Progenitor cell of endocrine pancreas (in vitro differentiated cells): ENCODE measurements at regions not wholly inside any gene's neighbourhood (a gene's known extent, or its start where the extent isn't known, plus 50 kb on each side); places are given as distances from the start of the nearest gene placed in this dataset.

ENCODE experiments used
- DNase-seq: peaks from one replicate; pipeline ENCODE4 v3.0.0; 2021; ENCODE audit warnings: low spot score; ENCODE audit not compliant: unreplicated experiment
- H3K27ac Mint-ChIP-seq: 2 replicates; pipeline ENCODE4 v1.8.0; 2021; ENCODE audit warnings: mild to moderate bottlenecking, moderate library complexity, mixed read lengths
- H3K27me3 Mint-ChIP-seq: 2 replicates; pipeline ENCODE4 v1.8.0; 2021; ENCODE audit warnings: mixed read lengths
- H3K36me3 Mint-ChIP-seq: 2 replicates; pipeline ENCODE4 v1.8.0; 2022; ENCODE audit warnings: mixed read lengths; ENCODE audit not compliant: insufficient read depth
- H3K4me1 Mint-ChIP-seq: 2 replicates; pipeline ENCODE4 v1.8.0; 2021; ENCODE audit warnings: low read depth, mixed read lengths
- H3K4me3 Mint-ChIP-seq: 2 replicates; pipeline ENCODE4 v1.8.0; 2021; ENCODE audit warnings: low read depth, mild to moderate bottlenecking, moderate library complexity, mixed read lengths
- H3K9me3 Mint-ChIP-seq: 2 replicates; pipeline ENCODE4 v1.8.0; 2021; ENCODE audit warnings: low read depth, mixed read lengths
- TF ChIP-seq, protein P1 (sequence below): fragments of 200-600 bp; sonication (generic); IDR thresholded peaks from one replicate; pipeline ENCODE4 v1.5.0; 2021; ENCODE audit warnings: antibody characterized with exemption, mild to moderate bottlenecking; ENCODE audit not compliant: unreplicated experiment

DNA sequence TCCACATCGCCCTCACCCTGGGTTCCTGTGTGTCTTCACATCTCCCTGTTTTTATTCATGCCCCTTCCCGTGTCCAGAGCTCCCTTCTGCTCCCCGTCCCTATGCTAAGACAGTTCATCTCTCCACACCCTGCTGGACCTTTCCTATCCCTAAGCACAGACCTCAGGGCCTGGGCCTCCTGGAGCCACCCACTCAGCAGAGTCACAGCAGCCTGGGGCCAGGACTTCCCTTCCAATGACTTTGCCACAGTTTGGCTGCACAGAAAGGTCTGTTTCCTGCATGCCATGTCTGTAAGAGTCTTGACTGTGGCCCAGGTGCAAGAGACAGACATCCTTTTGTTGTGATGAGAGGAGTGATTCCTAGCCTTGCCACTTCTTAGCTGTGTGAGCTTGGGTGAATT lies 470.7 kb downstream of the TSHZ3 start:
- peaks cover 11% of the 10 kb centered on the region for H3K27me3 Mint-ChIP-seq
- H3K9me3 Mint-ChIP-seq: no peaks in the 10 kb centered on the region
- no peaks in the 10 kb centered on the region for H3K4me1 Mint-ChIP-seq
- no peak overlapping the region for H3K4me3 Mint-ChIP-seq
- TF ChIP-seq, protein P1, sequence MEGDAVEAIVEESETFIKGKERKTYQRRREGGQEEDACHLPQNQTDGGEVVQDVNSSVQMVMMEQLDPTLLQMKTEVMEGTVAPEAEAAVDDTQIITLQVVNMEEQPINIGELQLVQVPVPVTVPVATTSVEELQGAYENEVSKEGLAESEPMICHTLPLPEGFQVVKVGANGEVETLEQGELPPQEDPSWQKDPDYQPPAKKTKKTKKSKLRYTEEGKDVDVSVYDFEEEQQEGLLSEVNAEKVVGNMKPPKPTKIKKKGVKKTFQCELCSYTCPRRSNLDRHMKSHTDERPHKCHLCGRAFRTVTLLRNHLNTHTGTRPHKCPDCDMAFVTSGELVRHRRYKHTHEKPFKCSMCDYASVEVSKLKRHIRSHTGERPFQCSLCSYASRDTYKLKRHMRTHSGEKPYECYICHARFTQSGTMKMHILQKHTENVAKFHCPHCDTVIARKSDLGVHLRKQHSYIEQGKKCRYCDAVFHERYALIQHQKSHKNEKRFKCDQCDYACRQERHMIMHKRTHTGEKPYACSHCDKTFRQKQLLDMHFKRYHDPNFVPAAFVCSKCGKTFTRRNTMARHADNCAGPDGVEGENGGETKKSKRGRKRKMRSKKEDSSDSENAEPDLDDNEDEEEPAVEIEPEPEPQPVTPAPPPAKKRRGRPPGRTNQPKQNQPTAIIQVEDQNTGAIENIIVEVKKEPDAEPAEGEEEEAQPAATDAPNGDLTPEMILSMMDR: no peak
- DNase-seq: no peak
- H3K36me3 Mint-ChIP-seq: no peaks in the 10 kb centered on the region
- no peak overlapping the region for H3K27ac Mint-ChIP-seq

DNA sequence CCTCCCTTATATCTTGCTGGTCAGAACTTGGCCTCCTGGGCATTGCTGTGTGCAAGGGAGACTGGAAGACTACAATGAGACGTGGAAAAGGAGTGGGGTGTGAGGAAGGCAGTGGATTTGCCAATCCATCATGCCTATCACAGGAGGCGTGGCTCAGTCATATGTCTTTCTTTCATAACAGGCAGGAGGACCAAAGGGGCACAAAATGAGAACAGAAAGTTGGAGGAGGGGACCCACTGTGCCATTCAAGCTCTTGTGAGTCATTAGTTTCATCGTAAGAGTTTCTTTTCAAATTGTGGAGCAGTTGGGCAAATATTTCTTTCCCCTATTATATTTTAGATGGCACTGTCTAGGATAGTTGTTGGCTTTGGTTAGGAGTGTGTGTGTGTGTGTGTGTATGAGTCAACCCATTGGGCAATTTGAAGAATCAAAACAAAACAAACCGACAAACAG lies 471.5 kb downstream of the TSHZ3 start:
- no peak for DNase-seq
- Mint-ChIP-seq H3K36me3 (no peaks in the 10 kb centered on the region), H3K9me3 (no peaks in the 10 kb centered on the region), H3K27me3 (peaks cover 11% of the 10 kb centered on the region), H3K4me3 (no peak overlapping the region), H3K27ac (no peak overlapping the region), H3K4me1 (no peaks in the 10 kb centered on the region)
- TF ChIP-seq, protein P1: no peak

DNA sequence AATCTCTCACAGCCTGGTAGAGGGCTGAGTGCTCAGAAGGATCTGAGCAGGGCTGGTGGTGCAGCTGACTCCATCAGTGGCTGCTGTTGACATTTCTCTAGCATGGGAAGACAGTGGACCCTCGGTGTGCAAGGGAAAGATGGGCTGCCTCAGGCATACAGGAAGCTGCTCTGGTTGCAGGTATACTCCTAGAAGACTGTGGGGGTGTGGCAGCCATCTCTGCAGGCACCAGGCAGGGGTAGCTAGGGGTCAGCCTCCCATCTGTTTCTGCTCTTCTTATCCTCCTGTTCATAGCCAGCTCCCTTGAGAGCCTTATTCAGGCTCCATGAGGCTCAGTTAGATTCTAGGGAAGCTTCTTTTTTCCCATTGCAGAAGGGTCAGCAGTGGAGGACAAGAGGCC lies 475.5 kb downstream of the TSHZ3 start:
- TF ChIP-seq, protein P1: no peak
- Mint-ChIP-seq H3K4me3 (no peak overlapping the region), H3K27me3 (peaks cover 15% of the 10 kb centered on the region), H3K36me3 (no peaks in the 10 kb centered on the region), H3K9me3 (no peaks in the 10 kb centered on the region), H3K4me1 (no peaks in the 10 kb centered on the region), H3K27ac (no peak overlapping the region)
- no peak for DNase-seq

DNA sequence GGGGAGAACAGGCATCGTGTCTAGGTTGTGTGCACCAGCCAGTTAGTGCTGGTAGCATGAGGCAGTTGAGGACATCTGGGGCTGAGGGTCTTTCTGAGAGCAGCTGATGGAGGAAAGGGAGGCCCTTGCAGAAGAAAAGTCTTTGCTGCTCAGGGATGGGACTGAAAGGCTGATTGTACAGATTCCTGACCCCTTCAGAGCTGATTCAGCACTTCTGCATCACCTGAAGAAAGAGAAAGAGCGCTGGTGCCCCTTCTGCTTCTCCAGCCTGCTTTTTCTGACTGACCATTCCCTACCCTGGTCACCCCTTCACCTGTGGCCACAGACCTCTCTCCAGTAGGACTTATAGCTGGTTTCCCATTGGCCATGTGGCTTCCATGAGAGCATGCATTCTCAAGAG lies 476.2 kb downstream of the TSHZ3 start:
- no peak overlapping the region for H3K4me3 Mint-ChIP-seq
- no peaks in the 10 kb centered on the region for H3K4me1 Mint-ChIP-seq
- DNase-seq: no peak
- TF ChIP-seq, protein P1: no peak
- no peaks in the 10 kb centered on the region for H3K36me3 Mint-ChIP-seq
- H3K27ac Mint-ChIP-seq: no peak overlapping the region
- peaks cover 14% of the 10 kb centered on the region for H3K27me3 Mint-ChIP-seq
- H3K9me3 Mint-ChIP-seq: peaks cover 2% of the 10 kb centered on the region

DNA sequence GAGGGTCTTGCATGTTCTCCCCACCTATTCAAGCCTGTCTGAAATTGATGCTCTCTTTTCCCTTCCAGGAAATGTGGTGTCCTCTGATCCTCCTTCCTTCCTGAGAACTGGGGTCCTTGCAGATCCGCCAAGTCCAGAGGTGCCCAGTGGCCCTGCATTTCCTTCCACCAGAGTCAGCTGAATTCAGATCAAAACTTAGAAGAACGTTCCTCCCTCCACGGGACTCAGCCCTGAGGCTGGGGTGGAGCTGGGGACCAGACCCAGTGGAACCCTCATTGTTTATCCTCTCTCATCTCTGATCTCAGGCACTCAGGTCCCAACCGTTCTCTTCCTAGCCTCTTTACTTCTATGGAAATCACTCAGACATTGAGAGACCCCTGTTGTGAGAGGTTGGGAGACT lies 477.3 kb downstream of the TSHZ3 start:
- H3K27me3 Mint-ChIP-seq: peaks cover 11% of the 10 kb centered on the region
- H3K27ac Mint-ChIP-seq: no peak overlapping the region
- TF ChIP-seq, protein P1: no peak
- DNase-seq: no peak
- H3K4me3 Mint-ChIP-seq: no peak overlapping the region
- H3K9me3 Mint-ChIP-seq: peaks cover 4% of the 10 kb centered on the region
- no peaks in the 10 kb centered on the region for H3K36me3 Mint-ChIP-seq
- no peaks in the 10 kb centered on the region for H3K4me1 Mint-ChIP-seq

DNA sequence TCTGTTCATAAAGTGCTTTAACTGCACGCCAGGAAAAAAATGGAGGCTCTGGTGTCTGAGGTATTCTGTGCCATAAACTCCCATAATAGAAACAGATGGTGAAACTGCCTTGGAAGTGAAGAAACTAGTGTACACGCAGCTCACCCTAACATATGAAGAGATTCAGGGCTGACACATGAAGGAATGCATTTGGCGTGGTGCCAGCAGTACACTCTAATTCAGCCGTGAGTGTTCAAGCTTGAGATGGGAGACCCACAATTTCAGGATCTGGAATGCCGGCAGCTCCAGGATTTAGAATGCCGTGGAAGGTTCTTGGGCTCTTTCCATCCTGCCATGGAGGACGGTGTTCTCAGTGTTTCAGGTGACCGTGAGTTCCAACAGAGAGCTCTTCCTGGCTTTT lies 478.4 kb downstream of the TSHZ3 start:
- no peaks in the 10 kb centered on the region for H3K4me1 Mint-ChIP-seq
- no peaks in the 10 kb centered on the region for H3K36me3 Mint-ChIP-seq
- no peak overlapping the region for H3K27ac Mint-ChIP-seq
- peaks cover 11% of the 10 kb centered on the region for H3K27me3 Mint-ChIP-seq
- H3K4me3 Mint-ChIP-seq: no peak overlapping the region
- DNase-seq: no peak
- TF ChIP-seq, protein P1: no peak
- peaks cover 4% of the 10 kb centered on the region for H3K9me3 Mint-ChIP-seq
